SK-N-MC (cell line): ENCODE measurements at regions not wholly inside any gene's neighbourhood (a gene's known extent, or its start where the extent isn't known, plus 50 kb on each side); places are given as distances from the start of the nearest gene placed in this dataset.

ENCODE experiments used
- EZH2 ChIP-seq: fragments of 200-600 bp; sonication (generic); IDR thresholded peaks from one replicate; pipeline ENCODE4 v1.6.1; 2017; ENCODE audit warnings: antibody characterized with exemption
- FOXP2 ChIP-seq: optimal IDR thresholded peaks from 2 replicates; pipeline ENCODE3; 2011; ENCODE audit warnings: mild to moderate bottlenecking, moderate library complexity; ENCODE audit not compliant: insufficient read depth; ENCODE audit errors: extremely low read length, control extremely low read depth
- POLR2AphosphoS5 ChIP-seq: IDR thresholded peaks from 2 replicates; pipeline ENCODE4 v1.6.1; 2012; ENCODE audit warnings: mild to moderate bottlenecking, low read depth, low read length, borderline replicate concordance

GRCh38 chr10:128369101-128369650 lies 243.0 kb upstream of the MKI67 start:
- TF ChIP-seq EZH2 (no peak), POLR2AphosphoS5 (no peak), FOXP2 (no peak)
